Upper lobe of left lung (tissue), 6 donors: ENCODE measurements at regions not wholly inside any gene's neighbourhood (a gene's known extent, or its start where the extent isn't known, plus 50 kb on each side); places are given as distances from the start of the nearest gene placed in this dataset.

Experiments
- ATAC-seq, 2 donors: fragments of 200-7000 bp; cut with Tn5 transposase; one replicate each; pipeline ENCODE4 v1.9.1; 2022; ENCODE audit warnings: mild to moderate bottlenecking in 2 of 2, moderate library complexity in 2 of 2; ENCODE audit not compliant: low FRiP score in 2 of 2
- DNase-seq, 2 donors: peaks; one replicate each; pipeline ENCODE4 v3.0.0-alpha.2; 2019 to 2020
- H3K27ac ChIP-seq, 4 donors: fragments of 200-600 bp; sonication (generic); one replicate each; pipeline ENCODE4 v1.5.1; 2016 to 2019
- H3K27me3 ChIP-seq, 4 donors: fragments of 200-600 bp; sonication (generic); one replicate each; pipeline ENCODE4 v1.5.1; 2017 to 2019
- H3K36me3 ChIP-seq, 4 donors: fragments of 200-600 bp; sonication (generic); one replicate each; pipeline ENCODE4 v1.5.1; 2016 to 2019
- H3K4me1 ChIP-seq, 4 donors: fragments of 200-600 bp; sonication (generic); one replicate each; pipeline ENCODE4 v1.5.1; 2018 to 2019
- H3K4me3 ChIP-seq, 4 donors: fragments of 200-600 bp; sonication (generic); one replicate each; pipeline ENCODE4 v1.5.1; 2017 to 2019; ENCODE audit warnings: mild to moderate bottlenecking in 2 of 4, moderate library complexity in 1 of 4
- H3K9me3 ChIP-seq, 4 donors: fragments of 200-600 bp; sonication (generic); one replicate each; pipeline ENCODE4 v1.5.1; 2018 to 2019
- EP300 ChIP-seq, 4 donors: sonication (generic); formaldehyde crosslinking; IDR thresholded peaks; one replicate each; pipeline ENCODE4 v1.5.1; 2017; ENCODE audit warnings: antibody characterized with exemption in 4 of 4, control low read depth in 2 of 4
- POLR2A ChIP-seq, 4 donors: fragments of 450-650 bp; IDR thresholded peaks; one replicate each; pipeline ENCODE4 v1.5.1; 2016 to 2017; ENCODE audit warnings: antibody characterized with exemption in 4 of 4, mild to moderate bottlenecking in 2 of 4
- POLR2AphosphoS5 ChIP-seq, 2 donors: sonication (generic); formaldehyde crosslinking; IDR thresholded peaks; one replicate each; pipeline ENCODE4 v1.5.1; 2017; ENCODE audit warnings: antibody characterized with exemption in 2 of 2
- WGBS, 2 donors: methylation state at CpG; one replicate each; pipeline ENCODE4 v1.1.5; 2017 to 2018; 5-methylcytosine and 5-hydroxymethylcytosine counted together
- TF ChIP-seq, protein P1 (sequence below), 6 experiments: fragments of 450-650 bp in 4 of 6; fragments of 200-600 bp in 2 of 6; sonication (generic) in 2 of 6; IDR thresholded peaks; one replicate each; pipeline ENCODE4 v1.5.1; 2016 to 2019; ENCODE audit warnings: antibody characterized with exemption in 6 of 6
- donor health status: DM: no; HTN: no; CAD: no; lungs with moderate emphysema.
- donor health status: DM: no; HTN: yes; CAD: no; lungs with severe emphysema.

GRCh38 chr3:193788189-193788991 lies 195.4 kb downstream of the OPA1 start:
- Histone ChIP-seq H3K9me3 (no peaks in the 10 kb centered on the region), H3K36me3 (no peaks in the 10 kb centered on the region), H3K27ac (peak overlapping the region in 1 of 4 donors; percentile 11), H3K4me1 (peaks cover 3 to 24% (median 18%) of the 10 kb centered on the region in 4 donors), H3K4me3 (no peak overlapping the region), H3K27me3 (no peaks in the 10 kb centered on the region)
- DNase-seq (peak in 1 of 2 donors; percentile 70), ATAC-seq (peak; percentile 76 to 83)
- 33% methylated on average over 13 to 15 of the region's 15 CpGs for WGBS, 2 donors
- TF ChIP-seq POLR2AphosphoS5 (IDR thresholded peaks at IDR 0.05) = peak in 1 of 2 donors; percentile 15
- no peak for TF ChIP-seq POLR2A (IDR thresholded peaks at IDR 0.05)
- TF ChIP-seq, protein P1, sequence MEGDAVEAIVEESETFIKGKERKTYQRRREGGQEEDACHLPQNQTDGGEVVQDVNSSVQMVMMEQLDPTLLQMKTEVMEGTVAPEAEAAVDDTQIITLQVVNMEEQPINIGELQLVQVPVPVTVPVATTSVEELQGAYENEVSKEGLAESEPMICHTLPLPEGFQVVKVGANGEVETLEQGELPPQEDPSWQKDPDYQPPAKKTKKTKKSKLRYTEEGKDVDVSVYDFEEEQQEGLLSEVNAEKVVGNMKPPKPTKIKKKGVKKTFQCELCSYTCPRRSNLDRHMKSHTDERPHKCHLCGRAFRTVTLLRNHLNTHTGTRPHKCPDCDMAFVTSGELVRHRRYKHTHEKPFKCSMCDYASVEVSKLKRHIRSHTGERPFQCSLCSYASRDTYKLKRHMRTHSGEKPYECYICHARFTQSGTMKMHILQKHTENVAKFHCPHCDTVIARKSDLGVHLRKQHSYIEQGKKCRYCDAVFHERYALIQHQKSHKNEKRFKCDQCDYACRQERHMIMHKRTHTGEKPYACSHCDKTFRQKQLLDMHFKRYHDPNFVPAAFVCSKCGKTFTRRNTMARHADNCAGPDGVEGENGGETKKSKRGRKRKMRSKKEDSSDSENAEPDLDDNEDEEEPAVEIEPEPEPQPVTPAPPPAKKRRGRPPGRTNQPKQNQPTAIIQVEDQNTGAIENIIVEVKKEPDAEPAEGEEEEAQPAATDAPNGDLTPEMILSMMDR (IDR thresholded peaks at IDR 0.05) = peak; percentile 76 to 87 (median 82)

GRCh38 chr3:193789455-193789854 lies 196.4 kb downstream of the OPA1 start:
- no peaks in the 10 kb centered on the region for H3K36me3 ChIP-seq
- no peak overlapping the region for H3K27ac ChIP-seq
- ATAC-seq (no peak), DNase-seq (no peak)
- no peaks in the 10 kb centered on the region for H3K27me3 ChIP-seq
- 86 to 100% methylated on average over 1 of the region's 1 CpG for WGBS, 2 donors
- H3K4me1 ChIP-seq = peaks cover 10 to 32% (median 21%) of the 10 kb centered on the region in 4 donors
- TF ChIP-seq, protein P1 (IDR thresholded peaks at IDR 0.05) = no peak
- no peak for TF ChIP-seq POLR2AphosphoS5 (IDR thresholded peaks at IDR 0.05)
- TF ChIP-seq POLR2A (IDR thresholded peaks at IDR 0.05) = no peak
- TF ChIP-seq EP300 (IDR thresholded peaks at IDR 0.05) = no peak
- no peak overlapping the region for H3K4me3 ChIP-seq
- no peaks in the 10 kb centered on the region for H3K9me3 ChIP-seq

GRCh38 chr3:193790086-193790990 lies 197.3 kb downstream of the OPA1 start:
- H3K4me1 ChIP-seq = peaks cover 11 to 39% (median 25%) of the 10 kb centered on the region in 4 donors

More at GRCh38 chr3:193790086-193790990, 197.3 kb downstream of the OPA1 start:
- Histone ChIP-seq H3K4me3 (no peak overlapping the region), H3K9me3 (no peaks in the 10 kb centered on the region), H3K27me3 (no peaks in the 10 kb centered on the region), H3K36me3 (no peaks in the 10 kb centered on the region), H3K27ac (peak overlapping the region in 1 of 4 donors; percentile 47)
- DNase-seq (no peak), ATAC-seq (no peak)
- TF ChIP-seq POLR2AphosphoS5 (IDR thresholded peaks at IDR 0.05) (no peak), POLR2A (IDR thresholded peaks at IDR 0.05) (no peak), EP300 (IDR thresholded peaks at IDR 0.05) (no peak)
- TF ChIP-seq, protein P1 (IDR thresholded peaks at IDR 0.05) = no peak
- 91 to 92% methylated on average over 4 of the region's 4 CpGs for WGBS, 2 donors
